Endothelial cell of umbilical vein (primary cell): ENCODE measurements at regions not wholly inside any gene's neighbourhood (a gene's known extent, or its start where the extent isn't known, plus 50 kb on each side); places are given as distances from the start of the nearest gene placed in this dataset.

Source experiments
- BruUV-seq: library from RNA; stranded (reverse); fragments of 400-500 nt; replicated peaks from 2 replicates; lab custom pipeline; 2021; lab: Mats Ljungman, UMichigan
- CTCF ChIA-PET: fragments of 300-600, 350-600 bp; sonication (Branson Sonifier 250); formaldehyde crosslinking; loops from one replicate; lab custom pipeline; 2021; ENCODE audit warnings: antibody characterized with exemption, inconsistent platforms; lab: Charles Lee
- POLR2A ChIA-PET: fragments of 300-600, 350-600 bp; sonication (Branson Sonifier 250); formaldehyde crosslinking; loops from one replicate; lab custom pipeline; 2021; ENCODE audit warnings: antibody characterized with exemption, inconsistent platforms; lab: Charles Lee
- DNase-seq: peaks from one replicate; pipeline ENCODE4 v3.0.0-alpha.2; 2011; ENCODE audit warnings: low read depth, low spot score
- FAIRE-seq: peaks from 2 replicates; lab custom pipeline; 2011; peaks lifted over from hg19 to GRCh38; lab: Jason Lieb, UNC
- H2AFZ ChIP-seq: 2 replicates; pipeline ENCODE4 v1.6.0; 2012; ENCODE audit warnings: low read depth, low read length, control low read depth, inconsistent platforms
- H3K27ac ChIP-seq: 2 replicates; pipeline ENCODE4 v1.5.1; 2011; ENCODE audit warnings: low read depth, mild to moderate bottlenecking, control low read depth, low read length, moderate library complexity; ENCODE audit not compliant: insufficient read depth
- H3K27me3 ChIP-seq, 2 experiments: 2 replicates each; pipeline versions ENCODE4 v1.6.0 to v1.6.1; 2011; ENCODE audit warnings: low read length in 2 of 2, mixed read lengths in 1 of 2; ENCODE audit not compliant: control insufficient read depth in 2 of 2, insufficient read depth in 2 of 2
- H3K36me3 ChIP-seq, 2 experiments: 2 replicates in 1 of 2; 3 replicates in 1 of 2; pipeline ENCODE4 v1.5.1; 2011; ENCODE audit warnings: low read length in 2 of 2, mild to moderate bottlenecking in 1 of 2, moderate library complexity in 1 of 2; ENCODE audit not compliant: control insufficient read depth in 2 of 2, insufficient read depth in 2 of 2; ENCODE audit errors: extremely low read depth in 1 of 2
- H3K4me1 ChIP-seq: 3 replicates; pipeline ENCODE4 v1.5.1; 2011; ENCODE audit warnings: mild to moderate bottlenecking, low read length; ENCODE audit not compliant: control insufficient read depth, insufficient read depth; ENCODE audit errors: extremely low read depth
- H3K4me2 ChIP-seq: 2 replicates; pipeline ENCODE4 v1.6.1; 2011; ENCODE audit warnings: low read length, control low read depth, mixed read lengths; ENCODE audit not compliant: insufficient read depth
- H3K4me3 ChIP-seq, 3 experiments: fragments of 200-600 bp in 1 of 3; sonication (generic), shearing (Covaris generic) in 1 of 3; replicated peaks in 1 of 3; 2 replicates each; pipeline ENCODE4 v1.5.1; 2011 to 2016; ENCODE audit warnings: control low read depth in 3 of 3, low read length in 3 of 3, mild to moderate bottlenecking in 2 of 3, inconsistent platforms in 1 of 3, low read depth in 1 of 3, moderate library complexity in 1 of 3; ENCODE audit not compliant: insufficient read depth in 1 of 3
- H3K79me2 ChIP-seq: 2 replicates; pipeline ENCODE4 v1.6.0; 2012; ENCODE audit warnings: low read length, inconsistent platforms; ENCODE audit not compliant: control insufficient read depth, insufficient read depth
- H3K9ac ChIP-seq: replicated peaks from 2 replicates; pipeline ENCODE3; 2011; ENCODE audit warnings: low read length, control low read depth; ENCODE audit not compliant: insufficient read depth; ENCODE audit errors: extremely low read depth
- H3K9me1 ChIP-seq: replicated peaks from 3 replicates; pipeline ENCODE4 v1.6.0; 2011; ENCODE audit warnings: mild to moderate bottlenecking, low read length; ENCODE audit not compliant: control insufficient read depth, insufficient read depth; ENCODE audit errors: extremely low read depth
- H3K9me3 ChIP-seq: replicated peaks from 2 replicates; pipeline ENCODE4 v1.5.1; 2012; ENCODE audit warnings: low read length, inconsistent platforms; ENCODE audit not compliant: control insufficient read depth, insufficient read depth
- H4K20me1 ChIP-seq: replicated peaks from 2 replicates; pipeline ENCODE3; 2011; ENCODE audit warnings: mild to moderate bottlenecking, low read length; ENCODE audit not compliant: control insufficient read depth, insufficient read depth; ENCODE audit errors: extremely low read depth
- CTCF ChIP-seq, 2 donors: IDR thresholded peaks; 1 replicate in 1 of 2; 2 replicates in 1 of 2; pipeline ENCODE4 v1.5.1; 2011; ENCODE audit warnings: low read length in 2 of 2, mild to moderate bottlenecking in 2 of 2, moderate library complexity in 2 of 2, control low read depth in 1 of 2, inconsistent platforms in 1 of 2, low read depth in 1 of 2; ENCODE audit not compliant: insufficient read depth in 1 of 2; ENCODE audit errors: extremely low read depth in 1 of 2
- EZH2 ChIP-seq: IDR thresholded peaks from 2 replicates; pipeline ENCODE4 v1.6.1; 2012; ENCODE audit warnings: borderline replicate concordance, low read depth, mild to moderate bottlenecking, moderate library complexity, low read length, inconsistent platforms; ENCODE audit not compliant: severe bottlenecking
- FOS ChIP-seq: IDR thresholded peaks from 2 replicates; pipeline ENCODE4 v1.6.1; 2011; ENCODE audit warnings: mild to moderate bottlenecking, low read length, moderate library complexity, borderline replicate concordance; ENCODE audit not compliant: insufficient read depth
- GATA2 ChIP-seq: IDR thresholded peaks from 2 replicates; pipeline ENCODE4 v1.7.0; 2011; ENCODE audit warnings: low read depth, mild to moderate bottlenecking, moderate library complexity, mixed read lengths, low read length; ENCODE audit not compliant: insufficient read length, insufficient read depth
- JUN ChIP-seq: IDR thresholded peaks from 2 replicates; pipeline ENCODE4 v1.6.1; 2011; ENCODE audit warnings: borderline replicate concordance, low read depth; ENCODE audit not compliant: insufficient read length, insufficient read depth
- MYC ChIP-seq: IDR thresholded peaks from one replicate; pipeline ENCODE4 v1.6.1; 2011; ENCODE audit warnings: mild to moderate bottlenecking, low read depth, low read length
- POLR2A ChIP-seq: IDR thresholded peaks from 2 replicates; pipeline ENCODE4 v1.6.1; 2012; ENCODE audit warnings: low read depth, mild to moderate bottlenecking, control low read depth, low read length
- POLR2AphosphoS5 ChIP-seq: IDR thresholded peaks from 2 replicates; pipeline ENCODE4 v1.6.1; 2012; ENCODE audit warnings: low read depth, mild to moderate bottlenecking, control low read depth, low read length, moderate library complexity; ENCODE audit not compliant: insufficient read depth
- dilution Hi-C: fragments of 300-500 bp; cut with MboI; formaldehyde crosslinking; loops from one replicate; pipeline ENCODE4 v1.15.0; 2019; ENCODE audit warnings: low sequenced_read_pairs; ENCODE audit not compliant: extremely low pct_ligation_motif_present
- intact Hi-C: fragments of 100-400 bp; cut with micrococcal nuclease; formaldehyde crosslinking; loops from one replicate; pipeline ENCODE4 v1.10.0; 2022
- TF ChIP-seq, protein P1 (sequence below): IDR thresholded peaks from 2 replicates; pipeline ENCODE4 v1.6.1; 2011; ENCODE audit not compliant: insufficient read depth, insufficient read length

GRCh38 chr5:143908959-143909358, 97.0 kb downstream of the HMHB1 start:
- no TSS peak for BruUV-seq
- Histone ChIP-seq H3K4me1 (no peaks in the 10 kb centered on the region), H3K9me1 (no peaks in the 10 kb centered on the region), H3K27ac (no peak overlapping the region), H3K4me3 (no peak overlapping the region), H3K79me2 (no peaks in the 10 kb centered on the region), H3K9me3 (no peaks in the 10 kb centered on the region), H3K36me3 (no peaks in the 10 kb centered on the region), H3K4me2 (no peak overlapping the region), H3K27me3 (no peaks in the 10 kb centered on the region), H4K20me1 (no peaks in the 10 kb centered on the region), H2AFZ (no peak overlapping the region), H3K9ac (no peak overlapping the region)
- dilution Hi-C loops (no loop called here), intact Hi-C loops (no loop called here)
- no peak for TF ChIP-seq EZH2
- TF ChIP-seq GATA2 = no peak
- no peak for TF ChIP-seq POLR2A
- TF ChIP-seq, protein P1, sequence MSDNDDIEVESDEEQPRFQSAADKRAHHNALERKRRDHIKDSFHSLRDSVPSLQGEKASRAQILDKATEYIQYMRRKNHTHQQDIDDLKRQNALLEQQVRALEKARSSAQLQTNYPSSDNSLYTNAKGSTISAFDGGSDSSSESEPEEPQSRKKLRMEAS = no peak
- no peak for TF ChIP-seq POLR2AphosphoS5
- no peak for TF ChIP-seq CTCF (IDR thresholded peaks at IDR 0.05; ENCODE audit: extremely low read depth in 1 of 2, insufficient read depth in 1 of 2, low read depth in 1 of 2, low read length in 2 of 2)
- TF ChIP-seq MYC = no peak
- no peak for TF ChIP-seq JUN
- no peak for TF ChIP-seq FOS
- DNase-seq (no peak), FAIRE-seq (no peak)
- CTCF ChIA-PET = interaction anchor here (0.5 to 1.3 kb wide), 5 partner anchors 13 to 267 kb away, joined by 3 to 5 read pairs (median 3); no protein-coding TSS in a partner anchor
- POLR2A ChIA-PET = no interaction called here
